ENCODE measurements at regions not wholly inside any gene's neighbourhood (a gene's known extent, or its start where the extent isn't known, plus 50 kb on each side); places are given as distances from the start of the nearest gene placed in this dataset.

DNA sequence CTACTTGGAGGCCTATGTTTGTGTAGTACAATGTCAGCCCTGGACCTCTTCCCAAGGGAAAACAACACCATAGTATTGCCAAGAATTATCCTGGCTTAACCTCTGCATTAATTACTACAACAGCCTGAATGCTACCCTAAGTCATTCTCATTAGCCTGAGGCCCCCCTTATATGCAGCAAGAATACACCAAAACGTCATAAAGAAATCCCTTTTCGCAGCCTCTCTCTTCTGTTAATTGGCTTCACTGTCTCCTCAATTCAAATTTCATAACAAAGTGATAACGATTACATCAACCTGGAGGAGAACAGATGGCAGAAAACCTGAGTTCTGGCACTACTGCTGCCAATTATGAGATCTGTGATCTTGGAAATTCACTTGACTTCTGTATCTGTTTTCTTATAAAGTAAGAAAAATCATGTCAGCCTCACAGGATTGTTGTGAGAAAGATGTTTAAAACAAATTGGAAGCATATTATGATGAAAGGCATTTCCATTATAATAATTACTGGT is 1663.1 kb downstream of the STIM2 start:
- TF ChIP-seq YY1 (IDR thresholded peaks at IDR 0.05; ENCODE audit: insufficient read depth, insufficient read length) (no peak), ZNF274 (IDR thresholded peaks at IDR 0.05; ENCODE audit: low read depth, low read length) (no peak)

Measured in NT2/D1 (cell line).